ENCODE measurements at regions not wholly inside any gene's neighbourhood (a gene's known extent, or its start where the extent isn't known, plus 50 kb on each side); places are given as distances from the start of the nearest gene placed in this dataset.
"Not testable (repeated sequence)": the region's sequence is repeated elsewhere in the genome, so short reads cannot be mapped to it uniquely, and the experiment has no call there.

DNA sequence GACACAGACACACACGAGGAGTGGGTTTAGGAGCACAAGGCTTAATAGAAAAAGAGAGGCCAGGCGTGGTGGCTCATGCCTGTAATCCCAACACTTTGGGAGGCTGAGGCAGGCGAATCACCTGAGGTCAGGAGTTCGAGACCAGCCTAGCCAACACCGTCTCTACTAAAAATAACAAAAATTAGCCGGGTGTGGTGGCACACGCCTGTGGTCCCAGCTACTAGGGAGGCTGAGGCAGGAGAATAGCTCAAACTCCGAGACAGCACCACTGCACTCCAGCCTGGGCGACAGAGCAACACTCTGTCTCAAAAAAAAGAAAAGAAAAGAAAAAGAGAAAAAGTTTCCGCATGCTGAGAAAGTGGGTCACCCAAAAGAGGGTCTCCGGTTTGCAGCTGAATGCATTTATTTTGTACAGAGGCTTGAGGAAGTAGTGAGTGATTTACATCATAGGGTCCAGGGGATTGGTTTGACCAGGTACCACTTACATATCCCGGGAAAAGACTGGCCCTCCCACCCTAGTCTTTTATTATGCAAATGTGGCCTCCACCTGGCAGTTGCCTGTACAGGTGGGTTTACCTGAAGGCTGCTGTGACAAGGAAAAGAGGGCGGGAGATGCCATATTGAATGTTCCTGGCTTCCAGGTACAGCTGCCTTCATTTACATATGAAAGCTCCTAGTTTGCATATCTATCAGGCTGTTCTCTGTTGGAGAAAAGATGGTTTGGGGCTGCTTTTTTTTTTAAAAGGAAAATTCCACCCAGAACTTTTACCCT is 366.2 kb upstream of the GRAMD2B start:
- Histone ChIP-seq H3K36me3 (no peaks in the 10 kb centered on the region), H3K4me1 (no peaks in the 10 kb centered on the region), H3K4me3 (no peak overlapping the region), H3K9me3 (no peaks in the 10 kb centered on the region), H3K27me3 (no peaks in the 10 kb centered on the region), H3K27ac (no peak overlapping the region)
- whole genome bisulfite sequencing, result 85% methylated on average over 13 of the region's 13 CpGs
- DNase-seq (ENCODE audit: low spot score in 2 of 2), result no peak
- TF ChIP-seq POLR2A (IDR thresholded peaks at IDR 0.05), result no peak
- TF ChIP-seq POLR2AphosphoS5 (IDR thresholded peaks at IDR 0.05), result no peak
- TF ChIP-seq CTCF (IDR thresholded peaks at IDR 0.05), result no peak
- no peak for TF ChIP-seq EP300 (IDR thresholded peaks at IDR 0.05)

DNA sequence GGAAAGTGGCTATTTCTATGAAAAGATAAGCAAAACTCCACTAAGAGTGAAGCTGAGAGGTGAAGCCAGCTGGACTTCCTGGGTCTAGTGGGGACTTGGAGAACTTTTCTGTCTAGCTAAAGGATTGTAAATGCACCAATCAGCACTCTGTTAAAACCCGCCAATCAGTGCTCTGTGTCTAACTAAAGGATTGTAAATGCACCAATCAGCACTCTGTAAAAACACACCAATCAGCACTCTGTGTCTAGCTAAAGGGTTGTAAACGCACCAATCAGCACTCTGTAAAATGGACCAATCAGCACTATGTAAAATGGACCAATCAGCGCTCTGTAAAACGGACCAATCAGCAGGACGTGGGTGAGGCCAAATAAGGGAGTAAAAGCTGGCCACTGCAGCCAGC is 364.8 kb upstream of the GRAMD2B start:
- WGBS, result 96% methylated on average over 5 of the region's 5 CpGs
- H3K9me3 ChIP-seq; H3K36me3 ChIP-seq; H3K4me1 ChIP-seq; DNase-seq (ENCODE audit: low spot score in 2 of 2); H3K4me3 ChIP-seq; H3K27ac ChIP-seq; H3K27me3 ChIP-seq: not testable (repeated sequence)

- H3K36me3 ChIP-seq, result no peaks in the 10 kb centered on the region
- no peak for DNase-seq (ENCODE audit: low spot score in 2 of 2)
- H3K4me1 ChIP-seq, result no peaks in the 10 kb centered on the region
- H3K27me3 ChIP-seq, result no peaks in the 10 kb centered on the region
- no peak overlapping the region for H3K27ac ChIP-seq
- TF ChIP-seq POLR2A (IDR thresholded peaks at IDR 0.05) (no peak), POLR2AphosphoS5 (IDR thresholded peaks at IDR 0.05) (no peak), CTCF (IDR thresholded peaks at IDR 0.05) (no peak), EP300 (IDR thresholded peaks at IDR 0.05) (no peak)
- H3K4me3 ChIP-seq, result no peak overlapping the region
- H3K9me3 ChIP-seq, result no peaks in the 10 kb centered on the region
- 22% methylated on average over 1 of the region's 1 CpG for WGBS
These were observed 360.6 kb upstream of the GRAMD2B start for GRCh38 chr5:126062398-126063221.

DNA sequence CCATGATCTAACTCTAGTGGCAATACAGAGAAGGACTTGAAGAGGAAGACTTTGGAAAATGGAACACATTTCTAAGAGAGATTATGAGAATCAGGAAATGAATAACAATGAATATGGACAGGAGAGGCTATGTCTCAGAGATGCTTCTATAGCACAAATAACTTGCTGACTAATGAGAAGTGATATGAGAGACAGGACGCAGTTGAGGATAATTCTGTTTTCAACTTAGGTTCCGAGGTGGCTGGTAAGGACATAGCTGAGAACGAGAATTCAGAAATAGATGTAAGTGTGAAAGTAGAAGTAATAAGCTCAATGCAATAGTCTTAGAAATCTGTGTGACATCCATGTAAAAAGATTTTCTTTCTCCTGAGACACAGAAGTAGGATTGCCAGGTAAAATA is 358.1 kb upstream of the GRAMD2B start:
- 96% methylated on average over 3 of the region's 3 CpGs for WGBS
- no peak for TF ChIP-seq EP300 (IDR thresholded peaks at IDR 0.05)
- TF ChIP-seq CTCF (IDR thresholded peaks at IDR 0.05), result no peak
- no peak for TF ChIP-seq POLR2AphosphoS5 (IDR thresholded peaks at IDR 0.05)
- TF ChIP-seq POLR2A (IDR thresholded peaks at IDR 0.05), result no peak

GRCh38 chr5:126066836-126067235 is 356.4 kb upstream of the GRAMD2B start:
- Histone ChIP-seq H3K36me3 (no peaks in the 10 kb centered on the region), H3K27me3 (no peaks in the 10 kb centered on the region), H3K27ac (no peak overlapping the region), H3K4me1 (no peaks in the 10 kb centered on the region), H3K9me3 (no peaks in the 10 kb centered on the region), H3K4me3 (no peak overlapping the region)
- 84% methylated on average over 4 of the region's 4 CpGs for WGBS
- no peak for DNase-seq (ENCODE audit: low spot score in 2 of 2)
- no peak for TF ChIP-seq EP300 (IDR thresholded peaks at IDR 0.05)
- no peak for TF ChIP-seq POLR2AphosphoS5 (IDR thresholded peaks at IDR 0.05)
- TF ChIP-seq POLR2A (IDR thresholded peaks at IDR 0.05), result no peak
- no peak for TF ChIP-seq CTCF (IDR thresholded peaks at IDR 0.05)

More for the DNA sequence above, 358.1 kb upstream of the GRAMD2B start:
- no peak overlapping the region for H3K4me3 ChIP-seq
- H3K9me3 ChIP-seq, result no peaks in the 10 kb centered on the region
- no peak for DNase-seq (ENCODE audit: low spot score in 2 of 2)
- no peaks in the 10 kb centered on the region for H3K27me3 ChIP-seq
- H3K36me3 ChIP-seq, result no peaks in the 10 kb centered on the region
- H3K4me1 ChIP-seq, result no peaks in the 10 kb centered on the region
- no peak overlapping the region for H3K27ac ChIP-seq

Data from suprapubic skin (tissue), 4 donors.